Tibial nerve (tissue), 4 donors: ENCODE measurements at regions not wholly inside any gene's neighbourhood (a gene's known extent, or its start where the extent isn't known, plus 50 kb on each side); places are given as distances from the start of the nearest gene placed in this dataset.

Experiments
- DNase-seq, 2 donors: peaks; one replicate each; pipeline ENCODE4 v3.0.0-alpha.2; 2019; ENCODE audit warnings: low spot score in 2 of 2
- H3K27ac ChIP-seq, 4 donors: fragments of 200-600 bp; sonication (generic) in 3 of 4; one replicate each; pipeline ENCODE4 v1.5.1; 2017 to 2019; ENCODE audit warnings: mild to moderate bottlenecking in 1 of 4
- H3K27me3 ChIP-seq, 2 donors: fragments of 200-600 bp; sonication (generic) in 1 of 2; one replicate each; pipeline versions ENCODE4 v1.5.1 to v1.6.0; 2017 to 2019
- H3K36me3 ChIP-seq, 3 donors: fragments of 200-600 bp; sonication (generic); one replicate each; pipeline ENCODE4 v1.5.1; 2018 to 2019
- H3K4me1 ChIP-seq, 4 donors: fragments of 200-600 bp; sonication (generic) in 3 of 4; one replicate each; pipeline ENCODE4 v1.5.1; 2017 to 2019
- H3K4me3 ChIP-seq, 4 donors: fragments of 200-600 bp; sonication (generic) in 3 of 4; one replicate each; pipeline ENCODE4 v1.5.1; 2017 to 2019; ENCODE audit warnings: mild to moderate bottlenecking in 1 of 4, moderate library complexity in 1 of 4
- H3K9me3 ChIP-seq, 4 donors: fragments of 200-600 bp; sonication (generic) in 3 of 4; one replicate each; pipeline ENCODE4 v1.5.1; 2017 to 2019
- EP300 ChIP-seq, 2 donors: sonication (generic); formaldehyde crosslinking; IDR thresholded peaks; one replicate each; pipeline ENCODE4 v1.6.1; 2017; ENCODE audit warnings: antibody characterized with exemption in 2 of 2, mild to moderate bottlenecking in 1 of 2
- POLR2A ChIP-seq, 2 donors: fragments of 450-650 bp; IDR thresholded peaks; one replicate each; pipeline ENCODE4 v1.6.1; 2017; ENCODE audit warnings: antibody characterized with exemption in 2 of 2, mild to moderate bottlenecking in 2 of 2, moderate library complexity in 2 of 2
- WGBS, 2 donors: methylation state at CpG; one replicate each; pipeline ENCODE4 v1.1.5; 2018; 5-methylcytosine and 5-hydroxymethylcytosine counted together
- TF ChIP-seq, protein P1 (sequence below), 5 experiments: fragments of 200-600 bp in 3 of 5; fragments of 450-650 bp in 2 of 5; sonication (generic) in 3 of 5; IDR thresholded peaks; one replicate each; pipeline ENCODE4 v1.5.1; 2016 to 2019; ENCODE audit warnings: antibody characterized with exemption in 5 of 5, mild to moderate bottlenecking in 3 of 5, moderate library complexity in 2 of 5

DNA sequence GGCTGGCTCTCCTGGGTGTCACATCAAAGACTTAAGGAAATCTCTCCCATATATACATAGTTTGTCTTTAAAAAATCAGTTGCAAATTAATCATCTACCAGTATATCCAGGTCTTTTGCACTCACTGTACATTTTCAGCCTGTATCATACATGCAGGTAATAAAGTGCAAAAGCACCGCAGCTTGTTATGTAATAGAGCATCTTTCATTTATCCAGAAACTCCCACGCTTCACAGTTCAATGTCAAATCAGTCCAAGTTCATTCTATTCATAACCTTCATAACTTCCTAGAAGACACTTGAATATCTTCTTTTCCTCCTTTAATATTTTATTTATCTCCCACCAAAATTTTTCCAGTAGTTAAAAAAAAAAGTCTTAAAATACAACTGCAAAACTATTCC lies 89.6 kb upstream of the KCTD1 start:
- TF ChIP-seq POLR2A (IDR thresholded peaks at IDR 0.05) (no peak), EP300 (IDR thresholded peaks at IDR 0.05) (no peak)
- TF ChIP-seq, protein P1, sequence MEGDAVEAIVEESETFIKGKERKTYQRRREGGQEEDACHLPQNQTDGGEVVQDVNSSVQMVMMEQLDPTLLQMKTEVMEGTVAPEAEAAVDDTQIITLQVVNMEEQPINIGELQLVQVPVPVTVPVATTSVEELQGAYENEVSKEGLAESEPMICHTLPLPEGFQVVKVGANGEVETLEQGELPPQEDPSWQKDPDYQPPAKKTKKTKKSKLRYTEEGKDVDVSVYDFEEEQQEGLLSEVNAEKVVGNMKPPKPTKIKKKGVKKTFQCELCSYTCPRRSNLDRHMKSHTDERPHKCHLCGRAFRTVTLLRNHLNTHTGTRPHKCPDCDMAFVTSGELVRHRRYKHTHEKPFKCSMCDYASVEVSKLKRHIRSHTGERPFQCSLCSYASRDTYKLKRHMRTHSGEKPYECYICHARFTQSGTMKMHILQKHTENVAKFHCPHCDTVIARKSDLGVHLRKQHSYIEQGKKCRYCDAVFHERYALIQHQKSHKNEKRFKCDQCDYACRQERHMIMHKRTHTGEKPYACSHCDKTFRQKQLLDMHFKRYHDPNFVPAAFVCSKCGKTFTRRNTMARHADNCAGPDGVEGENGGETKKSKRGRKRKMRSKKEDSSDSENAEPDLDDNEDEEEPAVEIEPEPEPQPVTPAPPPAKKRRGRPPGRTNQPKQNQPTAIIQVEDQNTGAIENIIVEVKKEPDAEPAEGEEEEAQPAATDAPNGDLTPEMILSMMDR (IDR thresholded peaks at IDR 0.05) = no peak
- no peak for DNase-seq
- no peaks in the 10 kb centered on the region for H3K36me3 ChIP-seq
- no peak overlapping the region for H3K27ac ChIP-seq
- H3K9me3 ChIP-seq = no peaks in the 10 kb centered on the region
- no peak overlapping the region for H3K4me3 ChIP-seq
- 95 to 96% methylated on average over 2 of the region's 2 CpGs for WGBS, 2 donors
- no peaks in the 10 kb centered on the region for H3K4me1 ChIP-seq
- no peaks in the 10 kb centered on the region for H3K27me3 ChIP-seq

DNA sequence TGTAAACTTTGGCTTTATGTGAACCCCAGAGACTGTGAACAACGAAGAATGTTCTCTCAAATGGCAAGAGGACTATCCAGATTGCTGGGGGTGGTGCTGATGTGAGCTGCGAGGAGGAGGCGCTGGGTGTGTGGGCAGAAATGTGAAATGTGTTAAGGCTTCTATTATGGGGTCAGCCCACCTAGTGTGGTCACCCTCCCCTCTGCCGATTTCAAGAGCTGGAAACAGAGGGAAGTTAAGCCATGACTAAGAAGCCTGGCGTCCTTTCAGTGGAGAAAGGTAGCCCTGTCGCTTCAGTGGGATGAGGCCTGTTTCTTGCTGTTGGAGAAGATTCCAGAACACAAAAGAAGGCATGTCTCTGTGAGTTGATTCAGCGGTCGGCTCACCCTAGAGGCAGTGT lies 89.0 kb upstream of the KCTD1 start:
- Histone ChIP-seq H3K4me1 (no peaks in the 10 kb centered on the region), H3K27me3 (no peaks in the 10 kb centered on the region), H3K4me3 (no peak overlapping the region), H3K27ac (no peak overlapping the region), H3K36me3 (no peaks in the 10 kb centered on the region), H3K9me3 (no peaks in the 10 kb centered on the region)
- DNase-seq = no peak
- WGBS, 2 donors = 54 to 57% methylated on average over 8 of the region's 8 CpGs
- TF ChIP-seq POLR2A (IDR thresholded peaks at IDR 0.05) (no peak), EP300 (IDR thresholded peaks at IDR 0.05) (no peak)

DNA sequence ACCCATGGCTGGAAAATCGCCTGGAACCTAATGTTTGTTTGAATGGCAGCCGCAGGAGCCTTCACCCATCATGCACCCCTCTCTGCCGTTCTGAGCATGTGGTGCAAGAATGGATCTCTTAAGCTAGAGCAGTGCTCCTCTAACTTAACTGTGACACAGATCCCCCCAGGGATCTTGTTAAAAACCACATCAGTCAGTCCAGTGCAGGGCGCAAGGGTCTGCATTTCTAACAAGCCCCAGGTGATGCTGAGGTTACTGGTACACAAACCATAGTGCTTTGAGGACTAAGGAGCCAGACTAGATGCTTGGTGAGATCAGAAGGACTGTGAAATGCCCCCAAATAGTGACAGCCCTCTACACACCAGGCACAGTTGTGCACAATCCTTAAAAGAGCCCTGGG lies 87.1 kb upstream of the KCTD1 start:
- Histone ChIP-seq H3K36me3 (no peaks in the 10 kb centered on the region), H3K27ac (no peak overlapping the region), H3K9me3 (no peaks in the 10 kb centered on the region), H3K27me3 (no peaks in the 10 kb centered on the region), H3K4me3 (no peak overlapping the region), H3K4me1 (no peaks in the 10 kb centered on the region)
- no peak for DNase-seq
- no peak for TF ChIP-seq EP300 (IDR thresholded peaks at IDR 0.05)
- TF ChIP-seq, protein P1 (IDR thresholded peaks at IDR 0.05) = no peak
- no peak for TF ChIP-seq POLR2A (IDR thresholded peaks at IDR 0.05)
- WGBS, 2 donors = 80 to 91% methylated on average over 4 of the region's 4 CpGs

DNA sequence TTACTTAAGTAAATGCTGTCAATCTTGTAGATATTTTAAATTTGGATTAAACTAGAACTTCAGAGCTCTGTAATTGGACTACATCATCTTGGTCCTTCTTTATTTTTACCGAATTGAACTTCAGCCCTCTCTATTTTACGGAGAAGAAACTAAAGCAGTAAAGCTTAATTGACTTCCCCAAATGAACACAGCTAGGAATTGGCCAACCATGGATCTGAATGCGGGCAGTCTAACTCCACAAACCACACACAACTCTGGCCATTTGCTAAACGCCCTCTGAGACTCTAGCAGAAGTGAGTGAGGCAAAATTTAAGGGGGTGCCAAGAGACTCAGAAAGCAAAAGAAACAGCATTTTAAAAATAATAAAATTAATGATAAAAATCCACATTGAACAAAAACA lies 86.3 kb upstream of the KCTD1 start:
- Histone ChIP-seq H3K27ac (no peak overlapping the region), H3K36me3 (no peaks in the 10 kb centered on the region), H3K4me1 (no peaks in the 10 kb centered on the region), H3K9me3 (no peaks in the 10 kb centered on the region), H3K27me3 (no peaks in the 10 kb centered on the region), H3K4me3 (no peak overlapping the region)
- 53 to 75% methylated on average over 4 of the region's 4 CpGs for WGBS, 2 donors
- DNase-seq = no peak
- TF ChIP-seq POLR2A (IDR thresholded peaks at IDR 0.05) (no peak), EP300 (IDR thresholded peaks at IDR 0.05) (no peak)
- TF ChIP-seq, protein P1 (IDR thresholded peaks at IDR 0.05) = no peak

DNA sequence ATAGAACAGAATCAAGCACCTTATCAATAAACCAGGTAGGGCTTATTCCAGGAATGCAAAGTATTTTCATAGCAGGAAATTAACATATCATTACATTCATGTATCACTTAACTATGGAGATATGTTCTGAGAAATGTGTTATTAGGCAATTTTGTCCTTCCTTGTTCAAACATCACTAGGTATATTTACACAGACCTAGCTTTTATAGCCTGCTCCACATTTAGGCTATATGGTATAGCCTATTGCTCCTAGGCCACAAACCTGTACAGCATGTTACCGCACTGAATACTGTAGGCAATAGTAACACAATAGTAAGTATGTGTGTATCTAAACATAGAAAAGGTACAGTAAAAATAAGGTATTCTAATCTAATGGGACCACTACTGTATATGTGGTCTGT lies 82.8 kb upstream of the KCTD1 start:
- Histone ChIP-seq H3K36me3 (no peaks in the 10 kb centered on the region), H3K27me3 (no peaks in the 10 kb centered on the region), H3K4me3 (no peak overlapping the region), H3K4me1 (no peaks in the 10 kb centered on the region), H3K9me3 (no peaks in the 10 kb centered on the region), H3K27ac (no peak overlapping the region)
- no peak for DNase-seq
- TF ChIP-seq POLR2A (IDR thresholded peaks at IDR 0.05) (no peak), EP300 (IDR thresholded peaks at IDR 0.05) (no peak)
- TF ChIP-seq, protein P1 (IDR thresholded peaks at IDR 0.05) = no peak
- WGBS, 2 donors = 0 to 100% methylated on average over 1 of the region's 1 CpG

DNA sequence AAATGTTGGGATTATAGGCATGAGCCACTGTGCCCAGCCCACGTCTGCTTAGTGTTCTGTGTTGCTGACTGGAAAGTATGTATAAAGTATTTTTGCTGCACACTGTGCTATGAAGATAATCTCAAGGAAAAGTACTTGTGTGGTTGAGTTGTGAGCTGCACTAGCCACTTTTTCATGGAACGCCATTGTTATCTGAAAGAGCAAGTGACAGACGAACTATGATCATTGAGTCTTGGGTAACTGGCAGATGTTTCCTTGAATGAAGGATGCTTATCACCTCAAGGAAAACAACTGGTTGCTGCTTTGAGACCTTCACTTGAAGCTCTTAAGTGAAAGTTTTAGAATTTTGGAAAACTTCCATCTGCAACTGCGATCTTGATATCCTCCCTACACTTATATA lies 82.2 kb upstream of the KCTD1 start:
- WGBS, 2 donors = 92 to 97% methylated on average over 4 of the region's 4 CpGs

More for the DNA sequence above, 82.2 kb upstream of the KCTD1 start:
- DNase-seq = no peak
- Histone ChIP-seq H3K9me3 (no peaks in the 10 kb centered on the region), H3K4me3 (no peak overlapping the region), H3K27me3 (no peaks in the 10 kb centered on the region), H3K27ac (no peak overlapping the region), H3K36me3 (no peaks in the 10 kb centered on the region), H3K4me1 (no peaks in the 10 kb centered on the region)
- no peak for TF ChIP-seq EP300 (IDR thresholded peaks at IDR 0.05)
- no peak for TF ChIP-seq POLR2A (IDR thresholded peaks at IDR 0.05)
- TF ChIP-seq, protein P1 (IDR thresholded peaks at IDR 0.05) = no peak
